Activated T-cell treated with anti-CD3 and anti-CD28 coated beads, Interleukin-2, amount 50 U/mL, for 72 hours (primary cell): ENCODE measurements at regions not wholly inside any gene's neighbourhood (a gene's known extent, or its start where the extent isn't known, plus 50 kb on each side); places are given as distances from the start of the nearest gene placed in this dataset.

Source experiments
- ATAC-seq, 2 donors: fragments of 150-1000 bp; cut with Tn5 transposase; replicated peaks in 1 of 2; 2 replicates each; pipeline ENCODE4 v1.10.0; 2021; ENCODE audit warnings: moderate library complexity in 2 of 2, mild to moderate bottlenecking in 1 of 2
- DNase-seq, 2 donors: peaks; one replicate each; pipeline ENCODE4 v3.0.0; 2021 to 2022; ENCODE audit warnings: mixed read lengths in 1 of 2
- H3K27ac Mint-ChIP-seq: one replicate; pipeline ENCODE4 v1.8.0; 2022; ENCODE audit warnings: mild to moderate bottlenecking, moderate library complexity, mixed read lengths
- H3K27me3 Mint-ChIP-seq: one replicate; pipeline ENCODE4 v1.8.0; 2022; ENCODE audit warnings: low read depth, mixed read lengths
- H3K36me3 Mint-ChIP-seq, 2 donors: one replicate each; pipeline ENCODE4 v1.8.0; 2022; ENCODE audit warnings: mixed read lengths in 2 of 2, mild to moderate bottlenecking in 1 of 2; ENCODE audit not compliant: insufficient read depth in 2 of 2
- H3K4me1 Mint-ChIP-seq: one replicate; pipeline ENCODE4 v1.8.0; 2022; ENCODE audit warnings: low read depth, mixed read lengths
- H3K4me3 Mint-ChIP-seq, 2 donors: one replicate each; pipeline ENCODE4 v1.8.0; 2022; ENCODE audit warnings: mild to moderate bottlenecking in 2 of 2, mixed read lengths in 2 of 2, moderate library complexity in 2 of 2
- H3K9me3 Mint-ChIP-seq, 2 donors: one replicate each; pipeline ENCODE4 v1.8.0; 2022; ENCODE audit warnings: mixed read lengths in 2 of 2

DNA sequence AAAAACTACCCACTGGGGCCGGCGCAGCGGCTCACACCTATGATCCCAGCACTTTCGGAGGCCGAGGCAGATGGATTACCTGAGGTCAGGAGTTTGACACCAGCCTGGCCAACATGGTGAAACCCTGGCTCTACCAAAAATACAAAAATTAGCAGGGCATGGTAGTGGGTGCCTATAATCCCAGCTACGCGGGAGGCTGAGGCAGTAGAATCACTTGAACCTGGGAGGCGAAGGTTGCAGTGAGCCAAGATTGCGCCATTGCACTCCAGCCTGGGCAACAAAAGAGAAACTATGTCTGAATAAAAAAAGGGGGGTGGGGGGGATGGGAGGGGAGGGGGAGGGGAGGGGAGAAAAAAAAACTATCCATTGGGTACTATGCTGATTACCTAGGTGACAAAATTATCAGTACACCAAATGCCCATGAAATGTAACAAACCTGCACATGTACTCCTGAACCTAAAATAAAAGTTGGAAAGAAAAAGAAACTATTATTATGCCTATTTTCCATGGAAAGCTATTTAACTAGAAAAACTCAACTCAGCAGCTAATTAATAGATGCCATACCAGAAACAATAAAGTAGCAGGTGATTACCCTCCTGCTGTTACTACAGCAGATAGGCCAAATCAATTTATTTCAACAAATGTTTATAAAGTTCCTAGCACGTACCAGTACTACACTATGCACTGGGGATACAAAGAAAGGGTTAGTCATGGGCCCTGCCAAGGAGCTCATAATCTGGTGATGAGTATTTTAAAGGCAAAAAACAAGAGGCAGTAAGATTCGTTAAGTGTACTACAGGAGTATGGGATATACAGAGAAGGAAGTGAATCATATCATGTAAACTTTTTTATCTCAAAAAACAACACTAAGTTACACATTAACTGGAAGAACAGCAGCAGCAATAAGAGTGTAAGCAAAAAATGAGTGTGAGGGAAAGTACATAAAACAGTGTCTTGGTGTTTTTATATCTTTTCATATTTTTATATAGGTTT lies 112.8 kb upstream of the SLC39A10 start:
- Mint-ChIP-seq H3K27me3 (no peaks in the 10 kb centered on the region), H3K4me3 (peak overlapping the region; percentile 45 to 50), H3K4me1 (peaks cover 87% of the 10 kb centered on the region)

GRCh38 chr2:195543063-195543462 lies 114.0 kb upstream of the SLC39A10 start:
- no peaks in the 10 kb centered on the region for H3K27me3 Mint-ChIP-seq
- peaks cover 0 to 5% of the 10 kb centered on the region in 2 donors for H3K9me3 Mint-ChIP-seq
- H3K4me3 Mint-ChIP-seq, result peak overlapping the region; percentile 45 to 82
- DNase-seq, result peak in 1 of 2 donors; percentile 29
- peaks cover 87% of the 10 kb centered on the region for H3K4me1 Mint-ChIP-seq
- ATAC-seq, result peak in 1 of 2 donors; percentile 11
- peak overlapping the region; percentile 95 for H3K27ac Mint-ChIP-seq
- H3K36me3 Mint-ChIP-seq, result peaks cover 26 to 38% of the 10 kb centered on the region in 2 donors

More for the DNA sequence above, 112.8 kb upstream of the SLC39A10 start:
- Mint-ChIP-seq H3K36me3 (peaks cover 28 to 44% of the 10 kb centered on the region in 2 donors), H3K27ac (peak overlapping the region; percentile 95), H3K9me3 (peaks cover 3 to 9% of the 10 kb centered on the region in 2 donors)
- ATAC-seq, result peak; percentile 98 to 99
- DNase-seq, result peak; percentile 49 to 61

DNA sequence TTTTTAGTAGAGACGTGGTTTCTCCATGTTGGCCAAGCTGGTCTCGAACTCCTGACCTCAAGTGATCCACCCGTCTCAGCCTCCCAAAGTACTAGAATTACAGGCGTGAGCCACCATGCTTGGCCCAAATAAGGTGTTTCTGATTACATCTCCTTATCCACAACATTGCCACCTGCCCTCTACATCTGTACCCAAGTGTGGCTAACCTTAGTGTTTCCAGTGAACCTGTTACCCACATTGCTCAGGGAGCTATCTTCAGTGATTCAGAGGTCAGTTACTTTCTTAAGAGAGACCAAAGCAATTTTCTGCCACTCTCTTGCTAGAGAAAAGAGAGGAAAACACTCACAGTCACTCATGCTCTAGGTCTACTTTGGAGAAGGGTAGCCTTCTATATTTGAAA lies 115.0 kb upstream of the SLC39A10 start:
- ATAC-seq, result peak; percentile 35 to 48
- H3K4me1 Mint-ChIP-seq, result peaks cover 95% of the 10 kb centered on the region
- H3K4me3 Mint-ChIP-seq, result peak overlapping the region in 1 of 2 donors; percentile 19
- DNase-seq, result peak; percentile 27 to 33
- H3K9me3 Mint-ChIP-seq, result peaks cover 0 to 4% of the 10 kb centered on the region in 2 donors
- H3K27ac Mint-ChIP-seq, result peak overlapping the region; percentile 82
- no peaks in the 10 kb centered on the region for H3K27me3 Mint-ChIP-seq
- H3K36me3 Mint-ChIP-seq, result peaks cover 26 to 35% of the 10 kb centered on the region in 2 donors

- DNase-seq (no peak), ATAC-seq (no peak)
- Mint-ChIP-seq H3K9me3 (peaks cover 0 to 4% of the 10 kb centered on the region in 2 donors), H3K36me3 (peaks cover 21 to 28% of the 10 kb centered on the region in 2 donors), H3K27ac (peak overlapping the region; percentile 62), H3K4me1 (peaks cover 100% of the 10 kb centered on the region), H3K27me3 (no peaks in the 10 kb centered on the region), H3K4me3 (peak overlapping the region; percentile 8 to 73)
Measured at GRCh38 chr2:195538937-195539336, 118.1 kb upstream of the SLC39A10 start.

GRCh38 chr2:195537811-195538210 lies 119.2 kb upstream of the SLC39A10 start:
- peaks cover 18 to 26% of the 10 kb centered on the region in 2 donors for H3K36me3 Mint-ChIP-seq
- H3K4me3 Mint-ChIP-seq, result peak overlapping the region; percentile 64 to 98
- H3K27me3 Mint-ChIP-seq, result no peaks in the 10 kb centered on the region
- H3K9me3 Mint-ChIP-seq, result peaks cover 0 to 4% of the 10 kb centered on the region in 2 donors
- no peak for ATAC-seq
- H3K4me1 Mint-ChIP-seq, result peaks cover 100% of the 10 kb centered on the region
- peak overlapping the region; percentile 62 for H3K27ac Mint-ChIP-seq
- DNase-seq, result no peak

- Mint-ChIP-seq H3K4me1 (peaks cover 100% of the 10 kb centered on the region), H3K36me3 (peaks cover 13 to 20% of the 10 kb centered on the region in 2 donors), H3K9me3 (peaks cover 0 to 4% of the 10 kb centered on the region in 2 donors), H3K4me3 (peak overlapping the region; percentile 64 to 98), H3K27ac (peak overlapping the region; percentile 99), H3K27me3 (no peaks in the 10 kb centered on the region)
- DNase-seq (peak in 1 of 2 donors; percentile 27), ATAC-seq (no peak)
Measured at GRCh38 chr2:195536906-195537305, 120.1 kb upstream of the SLC39A10 start.

GRCh38 chr2:195535911-195536522 lies 121.0 kb upstream of the SLC39A10 start:
- Mint-ChIP-seq H3K4me1 (peaks cover 100% of the 10 kb centered on the region), H3K27ac (peak overlapping the region; percentile 99), H3K27me3 (no peaks in the 10 kb centered on the region), H3K4me3 (peak overlapping the region; percentile 64 to 98), H3K36me3 (peaks cover 9 to 17% of the 10 kb centered on the region in 2 donors), H3K9me3 (peaks cover 0 to 2% of the 10 kb centered on the region in 2 donors)
- DNase-seq (peak; percentile 82 to 86), ATAC-seq (peak; percentile 70 to 74)

- H3K27ac Mint-ChIP-seq, result peak overlapping the region; percentile 99
- H3K9me3 Mint-ChIP-seq, result peaks cover 0 to 2% of the 10 kb centered on the region in 2 donors
- peaks cover 11 to 12% of the 10 kb centered on the region in 2 donors for H3K36me3 Mint-ChIP-seq
- no peak for ATAC-seq
- no peaks in the 10 kb centered on the region for H3K27me3 Mint-ChIP-seq
- DNase-seq, result no peak
- peak overlapping the region; percentile 70 to 98 for H3K4me3 Mint-ChIP-seq
- H3K4me1 Mint-ChIP-seq, result peaks cover 97% of the 10 kb centered on the region
Measured at GRCh38 chr2:195534971-195535370, 122.1 kb upstream of the SLC39A10 start.

DNA sequence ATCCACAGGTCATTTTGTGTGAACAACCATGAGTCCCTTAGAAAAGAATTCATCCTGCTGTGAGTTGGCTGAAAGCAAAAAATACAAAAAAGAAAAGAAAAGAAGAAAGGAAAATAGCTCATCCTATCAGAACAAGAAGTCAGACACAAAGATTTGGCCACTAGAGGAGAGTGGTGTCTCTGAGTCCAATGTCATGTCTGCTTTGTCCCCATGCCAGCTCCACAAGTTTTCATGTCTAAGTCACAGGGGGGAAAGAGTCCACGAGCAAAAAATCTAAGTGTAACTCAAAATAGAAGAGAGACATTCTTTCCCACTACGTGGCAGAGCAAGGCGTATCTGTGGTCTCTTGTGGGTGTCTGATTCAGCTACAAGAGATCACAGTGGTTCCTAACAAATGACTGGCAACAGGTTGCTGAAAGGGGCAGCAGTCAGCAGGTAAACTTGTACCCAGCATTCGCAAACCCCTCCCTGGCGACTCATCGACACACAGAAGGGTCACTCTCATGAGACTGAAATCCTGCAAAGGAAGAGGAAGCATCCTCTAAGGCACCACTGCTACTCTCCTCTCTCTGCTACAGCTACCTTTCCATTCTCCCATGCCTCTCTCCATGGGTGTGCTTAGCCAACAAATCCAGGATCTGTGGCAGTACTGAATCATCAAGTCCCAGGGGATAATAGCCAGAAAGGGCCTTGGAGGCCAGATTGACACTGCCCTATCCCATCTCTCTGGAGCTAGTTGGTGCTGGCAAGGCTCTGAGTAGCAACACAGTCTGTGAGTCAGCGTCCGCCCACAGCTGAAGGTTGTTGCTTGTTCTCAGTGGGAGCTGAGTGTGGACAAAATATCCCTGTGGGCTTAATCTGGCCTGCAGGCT lies 123.0 kb upstream of the SLC39A10 start:
- Mint-ChIP-seq H3K36me3 (peaks cover 12 to 14% of the 10 kb centered on the region in 2 donors), H3K27me3 (no peaks in the 10 kb centered on the region), H3K27ac (peak overlapping the region; percentile 99), H3K9me3 (peaks cover 0 to 4% of the 10 kb centered on the region in 2 donors), H3K4me3 (peak overlapping the region; percentile 70 to 98), H3K4me1 (peaks cover 88% of the 10 kb centered on the region)
- DNase-seq, result peak; percentile 81 to 86
- ATAC-seq, result peak; percentile 83 to 84

GRCh38 chr2:195532628-195533271 lies 124.3 kb upstream of the SLC39A10 start:
- peaks cover 0 to 2% of the 10 kb centered on the region in 2 donors for H3K9me3 Mint-ChIP-seq
- H3K4me1 Mint-ChIP-seq, result peaks cover 75% of the 10 kb centered on the region
- ATAC-seq (no peak), DNase-seq (no peak)
- no peaks in the 10 kb centered on the region for H3K27me3 Mint-ChIP-seq
- H3K36me3 Mint-ChIP-seq, result peaks cover 5 to 14% of the 10 kb centered on the region in 2 donors
- peak overlapping the region; percentile 99 for H3K27ac Mint-ChIP-seq
- peak overlapping the region; percentile 70 to 98 for H3K4me3 Mint-ChIP-seq

DNA sequence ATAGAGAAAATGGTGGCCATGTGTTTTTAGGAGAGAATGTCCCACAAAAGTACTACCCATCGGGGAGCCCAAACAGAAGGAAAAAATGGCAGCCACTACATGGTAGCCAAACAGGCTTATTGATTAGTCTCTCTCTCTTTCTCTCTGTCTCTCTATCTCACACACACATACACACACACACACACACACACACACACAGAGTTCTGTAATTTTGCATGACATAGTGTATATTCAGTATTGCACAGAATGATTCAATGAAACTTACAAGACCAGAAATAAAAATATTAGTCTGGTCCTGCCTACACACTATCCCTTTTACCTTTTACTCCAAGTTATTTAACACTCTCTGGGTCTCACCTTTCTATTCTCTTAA lies 124.8 kb upstream of the SLC39A10 start:
- DNase-seq (no peak), ATAC-seq (no peak)
- Mint-ChIP-seq H3K4me1 (peaks cover 70% of the 10 kb centered on the region), H3K27ac (peak overlapping the region; percentile 99), H3K36me3 (peaks cover 5 to 14% of the 10 kb centered on the region in 2 donors), H3K27me3 (no peaks in the 10 kb centered on the region), H3K4me3 (peak overlapping the region; percentile 70 to 98), H3K9me3 (peaks cover 0 to 2% of the 10 kb centered on the region in 2 donors)

DNA sequence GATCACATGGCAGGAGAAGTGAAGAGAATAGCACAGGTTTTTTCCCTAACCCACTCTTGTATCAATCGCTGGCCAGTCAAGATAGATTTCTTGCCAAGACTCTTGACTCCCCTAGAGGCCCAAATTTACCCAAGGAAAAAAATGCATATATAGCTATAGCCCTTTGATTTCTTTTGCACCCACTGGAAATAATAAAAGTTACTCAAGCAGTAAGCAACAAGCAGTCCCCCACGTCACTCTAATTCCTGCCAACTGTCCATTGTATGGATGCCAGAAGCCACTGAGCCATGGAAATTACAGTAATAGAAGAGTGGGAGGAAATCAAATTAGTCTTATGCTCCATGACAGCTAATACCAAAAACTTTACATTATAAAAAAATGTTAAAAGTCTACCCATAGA lies 125.3 kb upstream of the SLC39A10 start:
- Mint-ChIP-seq H3K27ac (peak overlapping the region; percentile 99), H3K4me1 (peaks cover 65% of the 10 kb centered on the region), H3K9me3 (peaks cover 0 to 2% of the 10 kb centered on the region in 2 donors), H3K36me3 (peaks cover 5 to 12% of the 10 kb centered on the region in 2 donors), H3K27me3 (no peaks in the 10 kb centered on the region), H3K4me3 (peak overlapping the region; percentile 70 to 98)
- DNase-seq (no peak), ATAC-seq (no peak)
